ENCODE measurements at regions not wholly inside any gene's neighbourhood (a gene's known extent, or its start where the extent isn't known, plus 50 kb on each side); places are given as distances from the start of the nearest gene placed in this dataset.

GRCh38 chr4:187172340-187172761 is 448.7 kb upstream of the FAT1 start:
- Histone ChIP-seq H3K27me3 (ENCODE audit: control insufficient read depth, insufficient read depth, low read length) (no peaks in the 10 kb centered on the region), H4K8ac (ENCODE audit: low read depth in 2 of 2, low read length in 2 of 2) (no peak overlapping the region), H3K36me3 (ENCODE audit: control insufficient read depth, insufficient read depth, low read length) (no peaks in the 10 kb centered on the region), H2BK120ac (ENCODE audit: low read depth, low read length) (no peak overlapping the region), H2BK15ac (ENCODE audit: low read depth, low read length) (no peak overlapping the region), H2AFZ (replicated peaks; ENCODE audit: low read length, poor library complexity) (no peak overlapping the region), H3K4me2 (ENCODE audit: low read depth, low read length) (no peak overlapping the region), H2BK20ac (ENCODE audit: low read depth, low read length) (no peak overlapping the region; the same call in 1 of the 2 replicates), H3K4me3 (ENCODE audit: insufficient read depth, low read depth, low read length) (no peak overlapping the region), H3K18ac (ENCODE audit: low read depth, low read length) (no peak overlapping the region), H3K56ac (ENCODE audit: extremely low read depth, insufficient read depth, low read length) (no peak overlapping the region), H4K20me1 (ENCODE audit: insufficient read depth, low read length) (no peaks in the 10 kb centered on the region), H3K9me1 (ENCODE audit: insufficient read depth, low read length) (no peaks in the 10 kb centered on the region; the same call in 1 of the 2 replicates), H3K23ac (ENCODE audit: low read depth, low read length) (no peak overlapping the region), H3K9me3 (ENCODE audit: control insufficient read depth, insufficient read depth, low read length) (no peaks in the 10 kb centered on the region), H2AK5ac (ENCODE audit: low read depth, low read length) (no peak overlapping the region), H3K4ac (ENCODE audit: low read depth, low read length) (peak overlapping the region; percentile 43; the same call in 1 of the 2 replicates), H3K27ac (ENCODE audit: insufficient read depth, low read length) (no peak overlapping the region), H2AK9ac (replicated peaks; ENCODE audit: low read depth, low read length, poor library complexity) (no peak overlapping the region), H4K5ac (ENCODE audit: low read depth, low read length) (no peak overlapping the region), H3K9ac (ENCODE audit: low read depth, low read length) (no peak overlapping the region), H4K91ac (ENCODE audit: insufficient read depth, low read depth, low read length) (no peak overlapping the region), H2BK5ac (ENCODE audit: low read depth, low read length, poor library complexity, severe bottlenecking) (no peak overlapping the region), H3K79me1 (ENCODE audit: low read depth in 1 of 2, low read length in 2 of 2) (no peaks in the 10 kb centered on the region), H3K4me1 (ENCODE audit: control insufficient read depth, insufficient read depth, low read length) (peaks cover 2% of the 10 kb centered on the region; the same call in 1 of the 2 replicates), H3K14ac (replicated peaks; ENCODE audit: low read depth, low read length) (0 out of 2 replicates have a peak overlapping the region, but pooled peaks have one; percentile 15)
- BruUV-seq (replicated peaks), result no TSS peak
- POLR2A ChIA-PET (ENCODE audit: unreplicated experiment), result no interaction called here
- in situ Hi-C loops (cut with MboI; ENCODE audit: low sequenced_read_pairs) (no loop called here), dilution Hi-C loops (cut with HindIII; ENCODE audit: low sequenced_read_pairs, unreplicated experiment) (no loop called here), intact Hi-C loops (cut with micrococcal nuclease) (loop anchor here (10.0 kb wide), 1 partner anchor 448 kb away; the partner anchor contains the start of gene FAT1)
- DNase-seq (no peak), ATAC-seq (ENCODE audit: low read depth) (no peak)
- no peak for TF ChIP-seq MAFK (IDR thresholded peaks at IDR 0.05; ENCODE audit: low read depth, low read length)
- TF ChIP-seq BHLHE40 (IDR thresholded peaks at IDR 0.05; ENCODE audit: low read depth, low read length), result no peak
- TF ChIP-seq CTCF (conservative IDR thresholded peaks at IDR 0.05; ENCODE audit: low read depth, low read length), result no peak
- no peak for TF ChIP-seq NFE2L2 (IDR thresholded peaks at IDR 0.05; ENCODE audit: low read depth, low read length)
- TF ChIP-seq MXI1 (IDR thresholded peaks at IDR 0.05; ENCODE audit: borderline replicate concordance, low read depth, low read length), result no peak
- no peak for TF ChIP-seq USF2 (IDR thresholded peaks at IDR 0.05; ENCODE audit: low read depth, low read length)
- TF ChIP-seq SMC3 (IDR thresholded peaks at IDR 0.05; ENCODE audit: low read depth, low read length), result no peak
- no peak for TF ChIP-seq CHD1 (IDR thresholded peaks at IDR 0.05; ENCODE audit: low read depth, low read length)
- CTCF ChIA-PET, result no interaction called here
- 70% methylated on average over 2 of the region's 7 CpGs; no CpG with 5 or more reads in 1 of the 2 experiments for WGBS, 2 experiments (ENCODE audit: extremely low coverage in 2 of 2, insufficient read length in 1 of 2)
